Panc1 (cell line): ENCODE measurements at regions not wholly inside any gene's neighbourhood (a gene's known extent, or its start where the extent isn't known, plus 50 kb on each side); places are given as distances from the start of the nearest gene placed in this dataset.

Experiments
- POLR2AphosphoS5 ChIP-seq: IDR thresholded peaks from 2 replicates; pipeline ENCODE4 v1.6.1; 2012; ENCODE audit warnings: mild to moderate bottlenecking, low read depth, low read length, moderate library complexity
- REST ChIP-seq, 2 experiments: IDR thresholded peaks; 2 replicates each; pipeline ENCODE4 v1.6.1; 2011 to 2012; ENCODE audit warnings: low read depth in 2 of 2, control low read depth in 1 of 2, low read length in 1 of 2, mild to moderate bottlenecking in 1 of 2, moderate library complexity in 1 of 2; ENCODE audit not compliant: insufficient read depth in 1 of 2
- SIN3A ChIP-seq: IDR thresholded peaks from 2 replicates; pipeline ENCODE4 v1.6.1; 2012; ENCODE audit warnings: low read depth, mild to moderate bottlenecking, low read length, moderate library complexity, borderline replicate concordance; ENCODE audit not compliant: insufficient read depth
- TCF7L2 ChIP-seq: IDR thresholded peaks from 2 replicates; pipeline ENCODE4 v1.6.1; 2011; ENCODE audit warnings: mild to moderate bottlenecking, low read depth, low read length, inconsistent platforms
- TF ChIP-seq, protein P1 (sequence below): fragments of 450-650 bp; IDR thresholded peaks from 2 replicates; pipeline ENCODE4 v1.5.1; 2017; ENCODE audit warnings: mild to moderate bottlenecking

- TF ChIP-seq, protein P1, sequence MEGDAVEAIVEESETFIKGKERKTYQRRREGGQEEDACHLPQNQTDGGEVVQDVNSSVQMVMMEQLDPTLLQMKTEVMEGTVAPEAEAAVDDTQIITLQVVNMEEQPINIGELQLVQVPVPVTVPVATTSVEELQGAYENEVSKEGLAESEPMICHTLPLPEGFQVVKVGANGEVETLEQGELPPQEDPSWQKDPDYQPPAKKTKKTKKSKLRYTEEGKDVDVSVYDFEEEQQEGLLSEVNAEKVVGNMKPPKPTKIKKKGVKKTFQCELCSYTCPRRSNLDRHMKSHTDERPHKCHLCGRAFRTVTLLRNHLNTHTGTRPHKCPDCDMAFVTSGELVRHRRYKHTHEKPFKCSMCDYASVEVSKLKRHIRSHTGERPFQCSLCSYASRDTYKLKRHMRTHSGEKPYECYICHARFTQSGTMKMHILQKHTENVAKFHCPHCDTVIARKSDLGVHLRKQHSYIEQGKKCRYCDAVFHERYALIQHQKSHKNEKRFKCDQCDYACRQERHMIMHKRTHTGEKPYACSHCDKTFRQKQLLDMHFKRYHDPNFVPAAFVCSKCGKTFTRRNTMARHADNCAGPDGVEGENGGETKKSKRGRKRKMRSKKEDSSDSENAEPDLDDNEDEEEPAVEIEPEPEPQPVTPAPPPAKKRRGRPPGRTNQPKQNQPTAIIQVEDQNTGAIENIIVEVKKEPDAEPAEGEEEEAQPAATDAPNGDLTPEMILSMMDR: no peak
- no peak for TF ChIP-seq SIN3A
- TF ChIP-seq POLR2AphosphoS5: no peak
- TF ChIP-seq REST (IDR thresholded peaks at IDR 0.05; ENCODE audit: insufficient read depth in 1 of 2, low read depth in 2 of 2, low read length in 1 of 2): no peak
- no peak for TF ChIP-seq TCF7L2
Measured at GRCh38 chr17:34712481-34713195, 133.3 kb downstream of the TMEM132E start.
